ENCODE measurements at regions not wholly inside any gene's neighbourhood (a gene's known extent, or its start where the extent isn't known, plus 50 kb on each side); places are given as distances from the start of the nearest gene placed in this dataset.

GRCh38 chr5:91469517-91470165 is 86.5 kb upstream of the ARRDC3 start:
- TF ChIP-seq CTCF (IDR thresholded peaks at IDR 0.05) (no peak), EP300 (IDR thresholded peaks at IDR 0.05; ENCODE audit: low read depth) (no peak), POLR2AphosphoS5 (IDR thresholded peaks at IDR 0.05) (no peak)
